GM18907 (cell line): ENCODE measurements at regions not wholly inside any gene's neighbourhood (a gene's known extent, or its start where the extent isn't known, plus 50 kb on each side); places are given as distances from the start of the nearest gene placed in this dataset.
"Not testable (repeated sequence)": the region's sequence is repeated elsewhere in the genome, so short reads cannot be mapped to it uniquely, and the experiment has no call there.

Experiments
- ATAC-seq: cut with Tn5 transposase; IDR thresholded peaks from one replicate; pipeline ENCODE4 v1.9.1; 2021; ENCODE audit warnings: mild to moderate bottlenecking, moderate library complexity; ENCODE audit not compliant: unreplicated experiment

- ATAC-seq: no peak
Measured at GRCh38 chr18:56489893-56490292, 148.5 kb downstream of the TXNL1 start.

- no peak for ATAC-seq
Measured at GRCh38 chr18:56488739-56489138, 149.7 kb downstream of the TXNL1 start.

GRCh38 chr18:56487801-56488200 lies 150.6 kb downstream of the TXNL1 start:
- no peak for ATAC-seq

GRCh38 chr18:56483386-56483785 lies 155.0 kb downstream of the TXNL1 start:
- ATAC-seq: no peak

- not testable (repeated sequence) for ATAC-seq
Measured at GRCh38 chr18:56482813-56483212, 155.6 kb downstream of the TXNL1 start.

GRCh38 chr18:56481751-56482150 lies 156.6 kb downstream of the TXNL1 start:
- ATAC-seq: no peak

- no peak for ATAC-seq
Measured at GRCh38 chr18:56479841-56480240, 158.6 kb downstream of the TXNL1 start.

- no peak for ATAC-seq
Measured at GRCh38 chr18:56475250-56475649, 163.1 kb downstream of the TXNL1 start.

- no peak for ATAC-seq
Measured at GRCh38 chr18:56473400-56474024, 164.9 kb downstream of the TXNL1 start.

GRCh38 chr18:56470406-56471351 lies 167.7 kb downstream of the TXNL1 start:
- no peak for ATAC-seq

- no peak for ATAC-seq
Measured at GRCh38 chr18:56469582-56469981, 168.8 kb downstream of the TXNL1 start.

- no peak for ATAC-seq
Measured at GRCh38 chr18:56468396-56468795, 170.0 kb downstream of the TXNL1 start.

- no peak for ATAC-seq
Measured at GRCh38 chr18:56462276-56462675, 176.1 kb downstream of the TXNL1 start.

- ATAC-seq: no peak
Measured at GRCh38 chr18:56461151-56461550, 177.2 kb downstream of the TXNL1 start.

GRCh38 chr18:56460581-56460980 lies 177.8 kb downstream of the TXNL1 start:
- ATAC-seq: no peak

GRCh38 chr18:56458770-56459712 lies 179.4 kb downstream of the TXNL1 start:
- no peak for ATAC-seq

GRCh38 chr18:56455874-56456273 lies 182.5 kb downstream of the TXNL1 start:
- no peak for ATAC-seq

- no peak for ATAC-seq
Measured at GRCh38 chr18:56455141-56455540, 183.3 kb downstream of the TXNL1 start.

GRCh38 chr18:56453631-56454030 lies 184.8 kb downstream of the TXNL1 start:
- no peak for ATAC-seq

GRCh38 chr18:56451188-56451587 lies 187.2 kb downstream of the TXNL1 start:
- ATAC-seq: no peak

- no peak for ATAC-seq
Measured at GRCh38 chr18:56448751-56449150, 189.6 kb downstream of the TXNL1 start.
